Posterior cingulate gyrus (tissue), 11 donors: ENCODE measurements at regions not wholly inside any gene's neighbourhood (a gene's known extent, or its start where the extent isn't known, plus 50 kb on each side); places are given as distances from the start of the nearest gene placed in this dataset.

ENCODE experiments used
- DNase-seq, 10 donors: peaks; one replicate each; pipeline versions ENCODE4 v3.0.0 to v3.0.0-alpha.2; 2020 to 2021; ENCODE audit warnings: mixed read lengths in 3 of 10
- intact Hi-C: fragments of 100-400 bp; cut with DNase I; formaldehyde crosslinking; loops from one replicate; pipeline ENCODE4 v1.15.1; 2023

DNA sequence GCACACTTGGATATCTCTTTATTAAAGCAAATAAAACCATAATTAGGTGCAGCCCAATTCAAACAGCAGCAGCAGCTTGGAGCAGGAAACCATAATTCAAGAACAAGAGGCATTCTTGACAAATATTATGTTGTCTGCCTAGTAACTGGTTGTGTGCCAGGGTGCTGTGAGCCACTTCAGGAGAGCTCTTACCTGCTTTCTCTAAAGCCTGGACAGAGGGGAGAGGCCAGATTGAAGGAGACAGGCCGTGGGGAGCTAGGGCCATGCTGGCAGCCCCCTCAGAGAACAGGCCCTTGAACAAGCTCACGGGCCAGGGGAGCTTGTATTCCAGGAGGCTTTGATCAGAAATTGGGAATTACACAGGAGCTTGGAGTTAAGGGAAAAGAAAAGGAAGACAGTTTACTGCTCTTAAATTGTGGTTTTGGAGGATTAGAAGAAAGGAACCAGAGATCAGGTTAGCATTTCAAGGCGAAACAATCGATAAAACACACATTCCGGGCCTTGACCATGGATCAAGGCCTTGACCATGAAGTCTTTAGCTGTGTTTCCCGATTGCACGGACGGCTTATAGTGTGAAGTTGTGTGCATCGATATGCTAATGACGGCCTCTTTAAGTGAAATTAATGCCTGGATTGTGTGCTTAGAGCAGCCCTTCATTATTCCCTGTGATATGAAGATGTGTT, 69.8 kb upstream of the NKX2-2 start:
- intact Hi-C loops, result no loop called here
- no peak for DNase-seq

GRCh38 chr20:21577551-21577950, 63.7 kb upstream of the NKX2-2 start:
- no peak for DNase-seq
- intact Hi-C loops, result no loop called here

DNA sequence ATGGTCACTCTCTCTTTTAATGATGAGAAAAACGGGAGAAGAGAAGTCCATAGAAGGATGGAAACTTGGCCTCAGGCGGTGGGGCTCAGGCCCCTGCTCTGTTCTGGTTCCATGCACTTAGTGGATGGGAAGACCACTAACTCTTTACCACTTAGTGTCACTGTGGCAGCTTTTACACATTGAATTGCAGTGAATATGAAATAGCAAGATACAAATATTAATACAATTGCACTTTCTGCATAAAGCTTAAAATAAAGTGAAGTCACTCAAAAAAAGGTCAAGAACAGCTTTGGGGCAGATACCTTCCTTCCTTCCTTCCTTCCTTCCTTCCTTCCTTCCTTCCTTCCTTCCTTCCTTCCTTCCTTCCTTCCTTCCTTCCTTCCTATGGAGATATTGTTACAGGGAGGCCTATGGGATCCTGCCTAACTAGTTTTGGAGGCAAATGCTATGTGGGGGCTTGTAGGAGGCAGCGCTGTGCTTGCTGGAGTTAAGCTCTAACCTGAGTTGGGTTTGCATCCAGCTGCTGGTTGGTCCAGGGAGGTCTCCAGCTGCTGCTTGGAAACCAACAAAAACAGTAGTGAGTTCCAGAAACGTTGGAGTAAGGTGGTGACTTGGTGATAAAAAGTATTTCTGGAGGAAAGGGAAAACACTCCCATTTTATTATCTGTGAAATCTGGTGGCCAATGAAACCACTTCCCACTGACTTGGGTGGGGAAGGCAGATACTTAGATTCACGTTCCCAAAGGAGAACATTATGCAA, 62.3 kb upstream of the NKX2-2 start:
- DNase-seq, result no peak
- intact Hi-C loops, result no loop called here

GRCh38 chr20:21575167-21575566, 61.3 kb upstream of the NKX2-2 start:
- intact Hi-C loops, result no loop called here
- DNase-seq, result no peak

GRCh38 chr20:21574443-21574842, 60.6 kb upstream of the NKX2-2 start:
- DNase-seq, result no peak
- intact Hi-C loops, result loop anchor here (5.0 kb wide), 2 partner anchors 33 to 47 kb away; no protein-coding TSS in a partner anchor

GRCh38 chr20:21573259-21573658, 59.4 kb upstream of the NKX2-2 start:
- intact Hi-C loops, result loop anchor here (2.0 to 5.0 kb wide), 3 partner anchors 34 to 336 kb away; no protein-coding TSS in a partner anchor
- DNase-seq, result no peak

DNA sequence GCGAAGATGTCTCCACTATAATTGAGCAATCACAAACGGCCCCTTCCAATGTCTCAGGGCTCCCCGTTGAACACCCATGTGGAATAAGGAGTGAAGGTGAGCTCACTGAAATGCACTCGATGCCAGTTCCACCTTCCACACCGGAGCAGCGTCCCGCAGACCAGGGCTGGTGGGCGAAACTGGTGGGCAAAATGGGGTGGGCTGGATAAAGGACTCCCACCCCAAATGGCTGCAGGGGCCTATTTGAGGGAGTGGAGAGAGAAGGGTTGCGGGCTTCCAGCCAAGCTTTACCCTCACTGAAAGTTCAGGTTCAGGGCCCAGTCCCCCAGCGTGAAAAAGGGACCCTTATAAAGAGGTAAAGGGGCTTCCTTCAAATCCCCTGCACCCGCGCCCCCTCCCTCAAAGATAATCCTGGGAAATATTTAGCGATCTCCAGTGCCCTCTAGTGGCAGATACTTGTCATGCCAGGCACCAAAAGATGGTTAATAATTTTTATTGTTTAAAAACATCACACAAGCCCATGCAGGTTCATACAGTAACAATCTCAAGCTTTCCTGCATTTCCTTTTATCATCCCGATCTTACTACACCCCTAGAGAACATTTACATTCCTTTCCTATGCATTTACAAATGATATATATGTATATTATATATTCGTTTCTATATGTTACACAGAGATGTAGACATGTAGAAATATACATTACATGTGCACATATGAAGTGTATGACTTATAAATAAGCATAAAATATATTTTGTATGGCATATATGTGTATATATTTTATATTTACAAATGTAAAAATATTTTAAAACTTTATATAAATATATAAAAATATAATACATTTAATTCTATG, 58.2 kb upstream of the NKX2-2 start:
- peak in 2 of 10 donors; percentile 25 to 36 for DNase-seq
- intact Hi-C loops, result loop anchor here (2.0 to 5.0 kb wide), 3 partner anchors 35 to 335 kb away; no protein-coding TSS in a partner anchor

- DNase-seq, result no peak
- intact Hi-C loops, result loop anchor here (5.0 kb wide), 2 partner anchors 37 to 43 kb away; no protein-coding TSS in a partner anchor
Measured at GRCh38 chr20:21570285-21570992, 56.6 kb upstream of the NKX2-2 start.

- intact Hi-C loops, result no loop called here
- peak in 2 of 10 donors; percentile 7 to 11 for DNase-seq
Measured at GRCh38 chr20:21569586-21569985, 55.7 kb upstream of the NKX2-2 start.

DNA sequence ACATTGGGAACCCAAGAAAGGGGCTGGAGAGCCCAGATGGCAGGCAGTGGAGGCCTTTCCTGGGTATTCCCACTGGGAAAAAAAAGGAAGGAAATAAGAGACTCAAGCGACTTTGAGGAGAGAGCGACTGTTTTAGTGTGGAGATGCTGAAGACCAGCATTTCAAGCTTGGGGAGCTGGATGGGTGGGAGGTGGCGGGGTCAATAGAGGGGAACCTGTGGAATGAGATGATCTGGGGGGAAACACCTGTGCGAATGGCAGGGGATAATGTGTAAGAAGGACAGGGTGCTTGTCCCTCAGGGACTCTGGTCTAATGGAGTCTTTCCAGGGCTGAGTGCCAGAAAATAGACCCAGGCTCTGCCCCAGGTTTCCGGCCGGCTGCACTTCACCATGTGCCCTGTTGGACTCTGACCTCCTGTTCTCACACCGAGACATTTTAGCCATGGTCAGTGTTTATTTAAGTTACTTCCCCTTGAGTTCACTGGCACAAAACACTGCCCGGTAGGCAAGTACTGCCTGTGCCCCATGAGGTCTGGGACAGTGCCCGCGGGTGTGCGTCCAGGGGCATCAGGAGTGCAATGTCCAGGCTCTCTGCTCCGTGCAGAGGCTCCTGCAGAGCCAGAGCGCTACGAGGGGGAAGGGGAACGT, 50.4 kb upstream of the NKX2-2 start:
- peak in 8 of 10 donors; percentile 27 to 89 (median 46) for DNase-seq
- intact Hi-C loops, result no loop called here
